SU-DHL-6 (cell line): ENCODE measurements at regions not wholly inside any gene's neighbourhood (a gene's known extent, or its start where the extent isn't known, plus 50 kb on each side); places are given as distances from the start of the nearest gene placed in this dataset.

ENCODE experiments used
- H2AFZ ChIP-seq: fragments of 200-600 bp; sonication (generic); 2 replicates; pipeline ENCODE4 v1.6.1; 2014; ENCODE audit warnings: low read depth, mild to moderate bottlenecking, moderate library complexity, mixed read lengths, antibody characterized with exemption, low read length; ENCODE audit not compliant: severe bottlenecking
- H3F3A ChIP-seq: fragments of 200-600 bp; shearing (Covaris generic); 2 replicates; pipeline ENCODE4 v1.6.0; 2016; ENCODE audit warnings: antibody characterized with exemption, mild to moderate bottlenecking; ENCODE audit not compliant: insufficient read depth
- H3K27ac ChIP-seq: fragments of 200-600 bp; sonication (generic); 2 replicates; pipeline ENCODE4 v1.5.1; 2016; ENCODE audit warnings: low read depth, mild to moderate bottlenecking, low read length, moderate library complexity, mixed read lengths
- H3K27me3 ChIP-seq: fragments of 200-600 bp; sonication (generic), shearing (Covaris generic); 2 replicates; pipeline ENCODE4 v1.6.0; 2014; ENCODE audit warnings: mild to moderate bottlenecking, low read length
- H3K36me3 ChIP-seq: fragments of 200-600 bp; sonication (generic); 2 replicates; pipeline ENCODE4 v1.6.1; 2014; ENCODE audit warnings: mild to moderate bottlenecking, low read length, mixed read lengths
- H3K4me2 ChIP-seq: fragments of 300-600, 200-600 bp; shearing (Covaris generic), sonication (generic); 2 replicates; pipeline ENCODE4 v1.6.0; 2014; ENCODE audit warnings: low read length, low read depth, mild to moderate bottlenecking; ENCODE audit not compliant: poor library complexity, severe bottlenecking
- H3K4me3 ChIP-seq: fragments of 200-600 bp; sonication (generic); 2 replicates; pipeline ENCODE4 v1.5.1; 2014; ENCODE audit warnings: antibody characterized with exemption, low read length, mild to moderate bottlenecking, mixed read lengths; ENCODE audit not compliant: insufficient read depth, poor library complexity, severe bottlenecking
- H3K79me2 ChIP-seq: fragments of 200-600 bp; sonication (generic); 2 replicates; pipeline ENCODE4 v1.6.1; 2014; ENCODE audit warnings: mild to moderate bottlenecking, low read length, moderate library complexity; ENCODE audit not compliant: insufficient read depth
- H3K9ac ChIP-seq: fragments of 200-600 bp; sonication (generic); 2 replicates; pipeline ENCODE4 v1.7.0; 2014; ENCODE audit warnings: mild to moderate bottlenecking, low read length
- H3K9me2 ChIP-seq: fragments of 200-600 bp; sonication (generic); replicated peaks from 2 replicates; pipeline ENCODE4 v1.6.1; 2014; ENCODE audit warnings: low read length; ENCODE audit not compliant: insufficient read depth
- H3K9me3 ChIP-seq: fragments of 200-600 bp; sonication (generic); 2 replicates; pipeline ENCODE4 v1.6.1; 2014; ENCODE audit warnings: low read length, mixed read lengths; ENCODE audit not compliant: insufficient read depth
- H4K20me1 ChIP-seq: fragments of 200-600 bp; sonication (generic); 2 replicates; pipeline ENCODE4 v1.6.1; 2014; ENCODE audit warnings: low read depth, mild to moderate bottlenecking, antibody characterized with exemption, low read length, moderate library complexity, mixed read lengths
- CTCF ChIP-seq: fragments of 200-600 bp; sonication (generic); IDR thresholded peaks from one replicate; pipeline ENCODE4 v1.5.1; 2017; ENCODE audit warnings: antibody characterized with exemption, mild to moderate bottlenecking, low read length, moderate library complexity; ENCODE audit not compliant: insufficient read depth, poor library complexity, severe bottlenecking
- EZH2phosphoT487 ChIP-seq: fragments of 200-600 bp; sonication (generic), shearing (Covaris generic); conservative IDR thresholded peaks from 2 replicates; pipeline ENCODE4 v1.6.1; 2018; ENCODE audit warnings: mild to moderate bottlenecking, antibody characterized with exemption, low read length, moderate library complexity, mixed read lengths

GRCh38 chr13:54768214-54768613 is 1739.6 kb downstream of the OLFM4 start:
- TF ChIP-seq CTCF = no peak
- TF ChIP-seq EZH2phosphoT487 = no peak

GRCh38 chr13:54775501-54776191 is 1747.0 kb downstream of the OLFM4 start:
- H3K27ac ChIP-seq = no peak overlapping the region
- H3K9ac ChIP-seq = no peak overlapping the region
- no peaks in the 10 kb centered on the region for H4K20me1 ChIP-seq
- no peaks in the 10 kb centered on the region for H3K27me3 ChIP-seq
- no peak overlapping the region for H3K4me2 ChIP-seq
- H3F3A ChIP-seq = no peaks in the 10 kb centered on the region
- H3K4me3 ChIP-seq = no peak overlapping the region
- H3K79me2 ChIP-seq = no peaks in the 10 kb centered on the region
- H3K9me2 ChIP-seq = no peaks in the 10 kb centered on the region
- H3K36me3 ChIP-seq = no peaks in the 10 kb centered on the region
- TF ChIP-seq EZH2phosphoT487 = no peak
- no peak for TF ChIP-seq CTCF
- H2AFZ ChIP-seq = no peak overlapping the region
- H3K9me3 ChIP-seq = no peaks in the 10 kb centered on the region

More at GRCh38 chr13:54768214-54768613, 1739.6 kb downstream of the OLFM4 start:
- no peaks in the 10 kb centered on the region for H3K79me2 ChIP-seq
- no peaks in the 10 kb centered on the region for H3K9me2 ChIP-seq
- no peak overlapping the region for H3K4me2 ChIP-seq
- H3K9ac ChIP-seq = no peak overlapping the region
- no peaks in the 10 kb centered on the region for H4K20me1 ChIP-seq
- no peaks in the 10 kb centered on the region for H3F3A ChIP-seq
- no peak overlapping the region for H3K27ac ChIP-seq
- H3K9me3 ChIP-seq = 0 out of 2 replicates have a peak, but pooled peaks cover 3% of the 10 kb centered on the region
- H2AFZ ChIP-seq = no peak overlapping the region
- no peaks in the 10 kb centered on the region for H3K36me3 ChIP-seq
- H3K27me3 ChIP-seq = no peaks in the 10 kb centered on the region
- no peak overlapping the region for H3K4me3 ChIP-seq

- Histone ChIP-seq H3K36me3 (no peaks in the 10 kb centered on the region), H3F3A (no peaks in the 10 kb centered on the region), H3K4me2 (no peak overlapping the region), H3K9me2 (no peaks in the 10 kb centered on the region), H2AFZ (no peak overlapping the region), H3K9ac (no peak overlapping the region), H3K27ac (no peak overlapping the region), H3K4me3 (no peak overlapping the region), H3K79me2 (no peaks in the 10 kb centered on the region), H4K20me1 (no peaks in the 10 kb centered on the region), H3K9me3 (no peaks in the 10 kb centered on the region), H3K27me3 (no peaks in the 10 kb centered on the region)
- TF ChIP-seq EZH2phosphoT487 (no peak), CTCF (no peak)
Observed at GRCh38 chr13:54787754-54788153, 1759.1 kb downstream of the OLFM4 start.
